ENCODE measurements at regions not wholly inside any gene's neighbourhood (a gene's known extent, or its start where the extent isn't known, plus 50 kb on each side); places are given as distances from the start of the nearest gene placed in this dataset.

DNA sequence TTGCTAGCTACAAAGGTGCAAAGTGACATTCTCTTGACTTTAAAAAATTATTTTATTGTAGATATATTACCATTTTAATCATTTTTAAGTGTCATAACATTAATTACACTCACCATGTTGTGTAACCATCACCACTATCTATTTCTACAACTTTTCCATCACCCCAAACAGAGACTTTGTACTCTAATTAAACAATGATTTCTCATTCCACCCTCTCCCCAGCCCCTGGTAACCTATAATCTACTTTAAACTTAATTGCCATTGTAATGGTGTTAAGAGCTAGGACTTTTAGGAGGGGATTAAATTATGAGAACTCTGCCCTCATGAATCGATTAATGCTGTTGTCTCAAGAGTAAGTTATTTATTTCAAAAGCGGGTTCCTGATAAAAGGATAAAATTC lies 352.9 kb upstream of the SEL1L start:
- Histone ChIP-seq H3K36me3 (ENCODE audit: insufficient read depth) (no peaks in the 10 kb centered on the region), H3K4me3 (no peak overlapping the region), H3K4me1 (ENCODE audit: insufficient read depth) (no peaks in the 10 kb centered on the region), H3F3A (replicated peaks; ENCODE audit: low read depth) (no peaks in the 10 kb centered on the region), H3K4me2 (no peak overlapping the region), H3K79me2 (replicated peaks; ENCODE audit: insufficient read depth) (no peaks in the 10 kb centered on the region), H3K27me3 (ENCODE audit: insufficient read depth) (no peaks in the 10 kb centered on the region), H3K27ac (ENCODE audit: low read depth) (no peak overlapping the region), H3K9me2 (ENCODE audit: insufficient read depth) (peaks cover 12% of the 10 kb centered on the region; the same call in 1 of the 2 replicates), H2AFZ (no peak overlapping the region), H4K20me1 (replicated peaks; ENCODE audit: insufficient read depth) (no peaks in the 10 kb centered on the region)
- ATAC-seq = no peak
- DNase-seq (ENCODE audit: low spot score) = no peak
- peaks cover 8% of the 10 kb centered on the region; the same call in 2 of the 3 replicates for H3K36me3 Mint-ChIP-seq (ENCODE audit: low read depth)
- TF ChIP-seq ZNF114 (CRISPR knock-in tag; IDR thresholded peaks at IDR 0.05) (no peak), CREB1 (CRISPR knock-in tag; IDR thresholded peaks at IDR 0.05; ENCODE audit: low read depth) (no peak), POLR2AphosphoS5 (IDR thresholded peaks at IDR 0.05; ENCODE audit: low read depth) (no peak), NANOG (IDR thresholded peaks at IDR 0.05; ENCODE audit: borderline replicate concordance) (no peak), JUNB (IDR thresholded peaks at IDR 0.05; ENCODE audit: unreplicated experiment) (no peak), EZH2 (IDR thresholded peaks at IDR 0.05; ENCODE audit: low read depth, unreplicated experiment) (no peak), ZNF331 (CRISPR knock-in tag; IDR thresholded peaks at IDR 0.05; ENCODE audit: low read depth) (no peak), STAT1 (IDR thresholded peaks at IDR 0.05; ENCODE audit: unreplicated experiment) (no peak), EZH2phosphoT487 (IDR thresholded peaks at IDR 0.05; ENCODE audit: unreplicated experiment) (no peak)
- TF ChIP-seq, protein P1, sequence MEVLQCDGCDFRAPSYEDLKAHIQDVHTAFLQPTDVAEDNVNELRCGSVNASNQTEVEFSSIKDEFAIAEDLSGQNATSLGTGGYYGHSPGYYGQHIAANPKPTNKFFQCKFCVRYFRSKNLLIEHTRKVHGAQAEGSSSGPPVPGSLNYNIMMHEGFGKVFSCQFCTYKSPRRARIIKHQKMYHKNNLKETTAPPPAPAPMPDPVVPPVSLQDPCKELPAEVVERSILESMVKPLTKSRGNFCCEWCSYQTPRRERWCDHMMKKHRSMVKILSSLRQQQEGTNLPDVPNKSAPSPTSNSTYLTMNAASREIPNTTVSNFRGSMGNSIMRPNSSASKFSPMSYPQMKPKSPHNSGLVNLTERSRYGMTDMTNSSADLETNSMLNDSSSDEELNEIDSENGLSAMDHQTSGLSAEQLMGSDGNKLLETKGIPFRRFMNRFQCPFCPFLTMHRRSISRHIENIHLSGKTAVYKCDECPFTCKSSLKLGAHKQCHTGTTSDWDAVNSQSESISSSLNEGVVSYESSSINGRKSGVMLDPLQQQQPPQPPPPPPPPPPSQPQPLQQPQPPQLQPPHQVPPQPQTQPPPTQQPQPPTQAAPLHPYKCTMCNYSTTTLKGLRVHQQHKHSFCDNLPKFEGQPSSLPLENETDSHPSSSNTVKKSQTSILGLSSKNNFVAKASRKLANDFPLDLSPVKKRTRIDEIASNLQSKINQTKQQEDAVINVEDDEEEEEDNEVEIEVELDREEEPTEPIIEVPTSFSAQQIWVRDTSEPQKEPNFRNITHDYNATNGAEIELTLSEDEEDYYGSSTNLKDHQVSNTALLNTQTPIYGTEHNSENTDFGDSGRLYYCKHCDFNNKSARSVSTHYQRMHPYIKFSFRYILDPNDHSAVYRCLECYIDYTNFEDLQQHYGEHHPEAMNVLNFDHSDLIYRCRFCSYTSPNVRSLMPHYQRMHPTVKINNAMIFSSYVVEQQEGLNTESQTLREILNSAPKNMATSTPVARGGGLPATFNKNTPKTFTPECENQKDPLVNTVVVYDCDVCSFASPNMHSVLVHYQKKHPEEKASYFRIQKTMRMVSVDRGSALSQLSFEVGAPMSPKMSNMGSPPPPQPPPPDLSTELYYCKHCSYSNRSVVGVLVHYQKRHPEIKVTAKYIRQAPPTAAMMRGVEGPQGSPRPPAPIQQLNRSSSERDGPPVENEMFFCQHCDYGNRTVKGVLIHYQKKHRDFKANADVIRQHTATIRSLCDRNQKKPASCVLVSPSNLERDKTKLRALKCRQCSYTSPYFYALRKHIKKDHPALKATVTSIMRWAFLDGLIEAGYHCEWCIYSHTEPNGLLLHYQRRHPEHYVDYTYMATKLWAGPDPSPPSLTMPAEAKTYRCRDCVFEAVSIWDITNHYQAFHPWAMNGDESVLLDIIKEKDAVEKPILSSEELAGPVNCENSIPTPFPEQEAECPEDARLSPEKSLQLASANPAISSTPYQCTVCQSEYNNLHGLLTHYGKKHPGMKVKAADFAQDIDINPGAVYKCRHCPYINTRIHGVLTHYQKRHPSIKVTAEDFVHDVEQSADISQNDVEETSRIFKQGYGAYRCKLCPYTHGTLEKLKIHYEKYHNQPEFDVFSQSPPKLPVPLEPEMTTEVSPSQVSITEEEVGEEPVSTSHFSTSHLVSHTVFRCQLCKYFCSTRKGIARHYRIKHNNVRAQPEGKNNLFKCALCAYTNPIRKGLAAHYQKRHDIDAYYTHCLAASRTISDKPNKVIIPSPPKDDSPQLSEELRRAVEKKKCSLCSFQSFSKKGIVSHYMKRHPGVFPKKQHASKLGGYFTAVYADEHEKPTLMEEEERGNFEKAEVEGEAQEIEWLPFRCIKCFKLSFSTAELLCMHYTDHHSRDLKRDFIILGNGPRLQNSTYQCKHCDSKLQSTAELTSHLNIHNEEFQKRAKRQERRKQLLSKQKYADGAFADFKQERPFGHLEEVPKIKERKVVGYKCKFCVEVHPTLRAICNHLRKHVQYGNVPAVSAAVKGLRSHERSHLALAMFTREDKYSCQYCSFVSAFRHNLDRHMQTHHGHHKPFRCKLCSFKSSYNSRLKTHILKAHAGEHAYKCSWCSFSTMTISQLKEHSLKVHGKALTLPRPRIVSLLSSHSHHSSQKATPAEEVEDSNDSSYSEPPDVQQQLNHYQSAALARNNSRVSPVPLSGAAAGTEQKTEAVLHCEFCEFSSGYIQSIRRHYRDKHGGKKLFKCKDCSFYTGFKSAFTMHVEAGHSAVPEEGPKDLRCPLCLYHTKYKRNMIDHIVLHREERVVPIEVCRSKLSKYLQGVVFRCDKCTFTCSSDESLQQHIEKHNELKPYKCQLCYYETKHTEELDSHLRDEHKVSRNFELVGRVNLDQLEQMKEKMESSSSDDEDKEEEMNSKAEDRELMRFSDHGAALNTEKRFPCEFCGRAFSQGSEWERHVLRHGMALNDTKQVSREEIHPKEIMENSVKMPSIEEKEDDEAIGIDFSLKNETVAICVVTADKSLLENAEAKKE (CRISPR knock-in tag; IDR thresholded peaks at IDR 0.05) = no peak
- TF ChIP-seq, protein P2, sequence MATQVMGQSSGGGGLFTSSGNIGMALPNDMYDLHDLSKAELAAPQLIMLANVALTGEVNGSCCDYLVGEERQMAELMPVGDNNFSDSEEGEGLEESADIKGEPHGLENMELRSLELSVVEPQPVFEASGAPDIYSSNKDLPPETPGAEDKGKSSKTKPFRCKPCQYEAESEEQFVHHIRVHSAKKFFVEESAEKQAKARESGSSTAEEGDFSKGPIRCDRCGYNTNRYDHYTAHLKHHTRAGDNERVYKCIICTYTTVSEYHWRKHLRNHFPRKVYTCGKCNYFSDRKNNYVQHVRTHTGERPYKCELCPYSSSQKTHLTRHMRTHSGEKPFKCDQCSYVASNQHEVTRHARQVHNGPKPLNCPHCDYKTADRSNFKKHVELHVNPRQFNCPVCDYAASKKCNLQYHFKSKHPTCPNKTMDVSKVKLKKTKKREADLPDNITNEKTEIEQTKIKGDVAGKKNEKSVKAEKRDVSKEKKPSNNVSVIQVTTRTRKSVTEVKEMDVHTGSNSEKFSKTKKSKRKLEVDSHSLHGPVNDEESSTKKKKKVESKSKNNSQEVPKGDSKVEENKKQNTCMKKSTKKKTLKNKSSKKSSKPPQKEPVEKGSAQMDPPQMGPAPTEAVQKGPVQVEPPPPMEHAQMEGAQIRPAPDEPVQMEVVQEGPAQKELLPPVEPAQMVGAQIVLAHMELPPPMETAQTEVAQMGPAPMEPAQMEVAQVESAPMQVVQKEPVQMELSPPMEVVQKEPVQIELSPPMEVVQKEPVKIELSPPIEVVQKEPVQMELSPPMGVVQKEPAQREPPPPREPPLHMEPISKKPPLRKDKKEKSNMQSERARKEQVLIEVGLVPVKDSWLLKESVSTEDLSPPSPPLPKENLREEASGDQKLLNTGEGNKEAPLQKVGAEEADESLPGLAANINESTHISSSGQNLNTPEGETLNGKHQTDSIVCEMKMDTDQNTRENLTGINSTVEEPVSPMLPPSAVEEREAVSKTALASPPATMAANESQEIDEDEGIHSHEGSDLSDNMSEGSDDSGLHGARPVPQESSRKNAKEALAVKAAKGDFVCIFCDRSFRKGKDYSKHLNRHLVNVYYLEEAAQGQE (IDR thresholded peaks at IDR 0.05; ENCODE audit: unreplicated experiment) = no peak
- TF ChIP-seq, protein P3, sequence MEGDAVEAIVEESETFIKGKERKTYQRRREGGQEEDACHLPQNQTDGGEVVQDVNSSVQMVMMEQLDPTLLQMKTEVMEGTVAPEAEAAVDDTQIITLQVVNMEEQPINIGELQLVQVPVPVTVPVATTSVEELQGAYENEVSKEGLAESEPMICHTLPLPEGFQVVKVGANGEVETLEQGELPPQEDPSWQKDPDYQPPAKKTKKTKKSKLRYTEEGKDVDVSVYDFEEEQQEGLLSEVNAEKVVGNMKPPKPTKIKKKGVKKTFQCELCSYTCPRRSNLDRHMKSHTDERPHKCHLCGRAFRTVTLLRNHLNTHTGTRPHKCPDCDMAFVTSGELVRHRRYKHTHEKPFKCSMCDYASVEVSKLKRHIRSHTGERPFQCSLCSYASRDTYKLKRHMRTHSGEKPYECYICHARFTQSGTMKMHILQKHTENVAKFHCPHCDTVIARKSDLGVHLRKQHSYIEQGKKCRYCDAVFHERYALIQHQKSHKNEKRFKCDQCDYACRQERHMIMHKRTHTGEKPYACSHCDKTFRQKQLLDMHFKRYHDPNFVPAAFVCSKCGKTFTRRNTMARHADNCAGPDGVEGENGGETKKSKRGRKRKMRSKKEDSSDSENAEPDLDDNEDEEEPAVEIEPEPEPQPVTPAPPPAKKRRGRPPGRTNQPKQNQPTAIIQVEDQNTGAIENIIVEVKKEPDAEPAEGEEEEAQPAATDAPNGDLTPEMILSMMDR (conservative IDR thresholded peaks at IDR 0.05; ENCODE audit: low read depth in 2 of 2) = no peak
- TF ChIP-seq, protein P4, sequence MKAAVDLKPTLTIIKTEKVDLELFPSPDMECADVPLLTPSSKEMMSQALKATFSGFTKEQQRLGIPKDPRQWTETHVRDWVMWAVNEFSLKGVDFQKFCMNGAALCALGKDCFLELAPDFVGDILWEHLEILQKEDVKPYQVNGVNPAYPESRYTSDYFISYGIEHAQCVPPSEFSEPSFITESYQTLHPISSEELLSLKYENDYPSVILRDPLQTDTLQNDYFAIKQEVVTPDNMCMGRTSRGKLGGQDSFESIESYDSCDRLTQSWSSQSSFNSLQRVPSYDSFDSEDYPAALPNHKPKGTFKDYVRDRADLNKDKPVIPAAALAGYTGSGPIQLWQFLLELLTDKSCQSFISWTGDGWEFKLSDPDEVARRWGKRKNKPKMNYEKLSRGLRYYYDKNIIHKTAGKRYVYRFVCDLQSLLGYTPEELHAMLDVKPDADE (IDR thresholded peaks at IDR 0.05) = no peak
- no peak overlapping the region for H3K27ac Mint-ChIP-seq
- H3K4me3 Mint-ChIP-seq = no peak overlapping the region
- peaks cover 88% of the 10 kb centered on the region for H3K9me3 Mint-ChIP-seq
- peaks cover 1% of the 10 kb centered on the region for H3K27me3 Mint-ChIP-seq (ENCODE audit: insufficient read depth, low read depth, poor library complexity)
- H3K4me1 Mint-ChIP-seq = no peaks in the 10 kb centered on the region

All from GM23338 (cell line).